22Rv1 (cell line): ENCODE measurements at regions not wholly inside any gene's neighbourhood (a gene's known extent, or its start where the extent isn't known, plus 50 kb on each side); places are given as distances from the start of the nearest gene placed in this dataset.
"Not testable (repeated sequence)": the region's sequence is repeated elsewhere in the genome, so short reads cannot be mapped to it uniquely, and the experiment has no call there.

Experiments
- CTCF ChIP-seq: fragments of 450-650 bp; IDR thresholded peaks from 2 replicates; pipeline ENCODE4 v1.5.1; 2017; ENCODE audit warnings: mild to moderate bottlenecking
- ZFX ChIP-seq: fragments of 450-650 bp; IDR thresholded peaks from 2 replicates; pipeline ENCODE4 v1.6.1; 2017; ENCODE audit warnings: antibody characterized with exemption, borderline replicate concordance

- TF ChIP-seq CTCF, ZFX: not testable (repeated sequence)
Measured at GRCh38 chr2:23056846-23057245, 328.1 kb upstream of the KLHL29 start.
